NB4 (cell line): ENCODE measurements at regions not wholly inside any gene's neighbourhood (a gene's known extent, or its start where the extent isn't known, plus 50 kb on each side); places are given as distances from the start of the nearest gene placed in this dataset.

Source experiments
- POLR2A ChIP-seq: IDR thresholded peaks from 2 replicates; pipeline ENCODE4 v1.6.1; 2011; ENCODE audit warnings: mild to moderate bottlenecking; ENCODE audit not compliant: insufficient read length; ENCODE audit errors: extremely low read depth
- TF ChIP-seq, protein P1 (sequence below): IDR thresholded peaks from one replicate; pipeline ENCODE4 v1.5.1; 2012; ENCODE audit warnings: low read depth, low read length
- TF ChIP-seq, protein P2 (sequence below): IDR thresholded peaks from 2 replicates; pipeline ENCODE4 v1.6.1; 2011; ENCODE audit warnings: low read depth, low read length

DNA sequence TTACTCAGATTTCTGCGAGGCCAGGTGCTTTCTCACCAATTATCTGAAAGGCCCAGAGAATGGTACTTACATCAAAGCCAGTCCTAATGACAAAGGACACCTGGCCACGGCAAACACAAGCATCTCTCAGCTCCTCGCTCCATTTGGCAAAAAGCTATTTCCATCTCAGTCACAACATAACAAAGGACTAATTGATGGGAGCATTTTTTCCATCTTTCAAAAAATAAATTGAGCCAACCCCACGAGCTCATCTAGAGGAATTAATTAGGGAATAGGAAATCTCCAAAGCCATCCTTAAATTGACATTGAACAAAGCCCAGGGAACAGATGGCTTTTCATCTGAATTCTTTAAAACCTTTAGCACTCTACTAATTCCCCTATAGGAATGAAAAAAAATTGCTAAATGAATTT is 236.7 kb downstream of the HAO1 start:
- TF ChIP-seq, protein P1, sequence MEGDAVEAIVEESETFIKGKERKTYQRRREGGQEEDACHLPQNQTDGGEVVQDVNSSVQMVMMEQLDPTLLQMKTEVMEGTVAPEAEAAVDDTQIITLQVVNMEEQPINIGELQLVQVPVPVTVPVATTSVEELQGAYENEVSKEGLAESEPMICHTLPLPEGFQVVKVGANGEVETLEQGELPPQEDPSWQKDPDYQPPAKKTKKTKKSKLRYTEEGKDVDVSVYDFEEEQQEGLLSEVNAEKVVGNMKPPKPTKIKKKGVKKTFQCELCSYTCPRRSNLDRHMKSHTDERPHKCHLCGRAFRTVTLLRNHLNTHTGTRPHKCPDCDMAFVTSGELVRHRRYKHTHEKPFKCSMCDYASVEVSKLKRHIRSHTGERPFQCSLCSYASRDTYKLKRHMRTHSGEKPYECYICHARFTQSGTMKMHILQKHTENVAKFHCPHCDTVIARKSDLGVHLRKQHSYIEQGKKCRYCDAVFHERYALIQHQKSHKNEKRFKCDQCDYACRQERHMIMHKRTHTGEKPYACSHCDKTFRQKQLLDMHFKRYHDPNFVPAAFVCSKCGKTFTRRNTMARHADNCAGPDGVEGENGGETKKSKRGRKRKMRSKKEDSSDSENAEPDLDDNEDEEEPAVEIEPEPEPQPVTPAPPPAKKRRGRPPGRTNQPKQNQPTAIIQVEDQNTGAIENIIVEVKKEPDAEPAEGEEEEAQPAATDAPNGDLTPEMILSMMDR, result no peak
- TF ChIP-seq POLR2A, result no peak
- TF ChIP-seq, protein P2, sequence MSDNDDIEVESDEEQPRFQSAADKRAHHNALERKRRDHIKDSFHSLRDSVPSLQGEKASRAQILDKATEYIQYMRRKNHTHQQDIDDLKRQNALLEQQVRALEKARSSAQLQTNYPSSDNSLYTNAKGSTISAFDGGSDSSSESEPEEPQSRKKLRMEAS, result no peak
